ENCODE measurements at regions not wholly inside any gene's neighbourhood (a gene's known extent, or its start where the extent isn't known, plus 50 kb on each side); places are given as distances from the start of the nearest gene placed in this dataset.
"Not testable (repeated sequence)": the region's sequence is repeated elsewhere in the genome, so short reads cannot be mapped to it uniquely, and the experiment has no call there.

GRCh38 chr7:97234494-97234893 lies 117.0 kb downstream of the SDHAF3 start:
- DNase-seq = not testable (repeated sequence)

- DNase-seq = no peak
Measured at GRCh38 chr7:97246317-97246716, 128.8 kb downstream of the SDHAF3 start.

DNA sequence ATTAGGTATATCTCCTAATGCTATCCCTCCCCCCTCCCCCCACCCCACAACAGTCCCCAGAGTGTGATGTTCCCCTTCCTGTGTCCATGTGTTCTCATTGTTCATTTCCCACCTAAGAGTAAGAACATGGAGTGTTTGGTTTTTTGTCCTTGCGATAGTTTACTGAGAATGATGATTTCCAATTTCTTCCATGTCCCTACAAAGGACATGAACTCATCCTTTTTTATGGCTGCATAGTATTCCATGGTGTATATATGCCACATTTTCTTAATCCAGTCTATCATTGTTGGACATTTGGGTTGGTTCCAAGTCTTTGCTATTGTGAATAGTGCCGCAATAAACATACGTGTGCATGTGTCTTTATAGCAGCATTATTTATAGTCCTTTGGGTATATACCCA lies 140.7 kb downstream of the SDHAF3 start:
- not testable (repeated sequence) for DNase-seq

DNA sequence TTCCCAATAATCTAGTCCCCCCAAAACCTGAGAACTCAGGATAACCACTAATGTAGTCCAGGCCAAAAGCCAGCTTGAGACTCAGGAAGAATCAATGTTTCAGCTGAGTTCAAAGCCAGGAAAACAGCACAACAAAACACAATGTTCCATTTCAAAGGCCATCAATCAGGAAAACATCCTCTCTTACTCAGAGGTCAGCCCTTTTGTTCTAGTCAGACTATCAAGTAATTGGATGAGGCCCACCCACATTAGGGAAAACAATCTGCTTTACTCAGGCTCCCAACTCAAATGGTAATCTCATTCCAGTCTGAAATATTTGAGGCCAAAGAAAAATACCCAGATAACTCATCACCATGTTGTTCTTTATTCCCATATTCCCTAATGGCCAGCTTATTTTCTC lies 152.2 kb downstream of the SDHAF3 start:
- DNase-seq = no peak

DNA sequence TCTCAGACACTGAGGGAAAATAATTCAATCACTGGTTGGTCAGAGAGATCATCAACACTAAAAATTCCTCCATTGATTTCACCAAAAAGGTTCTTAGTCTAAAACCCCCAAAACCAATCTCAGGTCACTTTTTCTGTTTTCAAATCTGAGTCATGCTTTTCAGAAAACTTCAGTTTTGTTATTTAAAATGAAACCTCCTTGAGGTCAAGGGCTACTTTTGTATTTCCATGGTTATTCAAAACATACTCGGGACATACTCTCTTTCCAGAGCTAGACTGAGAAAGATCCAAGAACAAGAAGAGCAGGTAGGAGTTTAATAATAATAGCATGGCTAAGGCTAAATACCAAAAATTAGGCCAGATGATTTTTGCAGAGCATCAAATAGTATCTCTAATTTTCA lies 152.8 kb downstream of the SDHAF3 start:
- no peak for DNase-seq

DNA sequence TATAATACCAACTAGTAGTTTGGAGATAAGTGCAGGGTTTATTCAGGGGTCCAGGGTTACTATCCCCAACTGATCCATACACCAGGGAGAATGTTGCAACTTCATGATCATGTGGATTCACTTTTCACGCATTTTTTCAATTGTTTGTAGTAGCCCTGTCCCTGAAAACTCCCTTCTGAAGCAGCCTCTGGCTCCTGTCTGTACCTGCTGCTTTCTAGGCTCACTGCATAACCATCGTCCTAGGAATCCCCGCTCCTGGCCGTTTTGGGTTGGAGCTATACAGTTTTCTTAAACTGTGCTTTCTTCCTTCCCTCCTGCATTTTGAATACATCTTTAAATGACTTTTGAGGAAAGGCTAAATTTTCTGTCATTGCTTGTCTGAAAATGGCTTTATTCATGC lies 154.1 kb downstream of the SDHAF3 start:
- DNase-seq = no peak

DNA sequence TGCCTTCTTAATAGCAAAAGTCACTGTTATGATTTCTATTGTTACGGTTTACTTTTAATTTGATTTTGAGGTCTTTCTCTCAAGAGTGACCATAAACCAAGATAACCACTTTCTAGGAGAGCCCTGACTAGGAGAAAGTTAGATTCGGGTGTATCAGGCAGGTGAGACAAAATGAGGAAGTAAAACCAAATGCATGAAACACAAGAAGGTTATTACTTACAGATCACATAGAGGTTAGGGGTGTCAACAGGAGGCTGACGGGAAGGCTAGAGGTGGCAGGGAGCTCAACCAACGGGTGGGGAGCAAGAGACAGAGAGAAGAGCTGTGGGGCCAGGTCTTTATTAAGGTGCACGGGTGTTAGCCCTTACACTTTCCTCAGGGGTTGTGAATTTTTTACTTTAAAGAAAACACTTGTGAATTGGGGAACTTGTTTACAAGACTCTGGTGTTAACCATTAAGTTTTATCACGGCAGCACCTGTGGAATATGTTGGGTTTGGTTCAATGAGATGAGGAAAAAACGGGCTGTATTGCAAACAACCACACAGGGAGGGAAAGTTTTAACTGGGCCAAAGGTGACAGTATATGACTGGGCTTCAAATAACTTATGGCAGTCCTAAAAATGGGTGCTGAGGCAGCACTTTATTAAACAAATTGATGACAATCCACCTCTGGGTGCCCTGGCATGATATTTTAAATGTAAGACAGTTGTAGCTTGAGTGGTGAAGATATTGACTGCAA lies 154.9 kb downstream of the SDHAF3 start:
- no peak for DNase-seq

DNA sequence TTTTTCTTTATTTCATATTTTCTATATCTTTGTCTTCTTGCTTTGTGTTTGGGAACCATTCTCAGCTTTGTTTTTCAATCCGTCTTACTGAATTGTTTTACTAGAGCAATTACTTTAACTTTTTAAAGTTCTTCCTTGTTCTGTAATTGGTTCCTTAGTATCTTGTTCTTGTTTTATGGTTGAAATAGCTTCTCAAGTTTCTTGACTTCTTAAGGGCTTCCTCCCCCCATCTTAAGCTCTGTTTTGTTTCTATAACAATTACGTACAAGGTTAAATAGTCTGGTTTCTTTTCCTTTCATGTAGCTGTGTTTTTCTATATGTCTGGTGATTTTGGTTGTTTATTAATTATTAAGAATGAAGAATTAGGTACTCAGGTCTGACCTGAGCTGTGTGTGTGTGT lies 158.0 kb downstream of the SDHAF3 start:
- no peak for DNase-seq

GRCh38 chr7:97280950-97281349 lies 163.5 kb downstream of the SDHAF3 start:
- no peak for DNase-seq

GRCh38 chr7:97285348-97285747 lies 167.8 kb downstream of the SDHAF3 start:
- DNase-seq = no peak

DNA sequence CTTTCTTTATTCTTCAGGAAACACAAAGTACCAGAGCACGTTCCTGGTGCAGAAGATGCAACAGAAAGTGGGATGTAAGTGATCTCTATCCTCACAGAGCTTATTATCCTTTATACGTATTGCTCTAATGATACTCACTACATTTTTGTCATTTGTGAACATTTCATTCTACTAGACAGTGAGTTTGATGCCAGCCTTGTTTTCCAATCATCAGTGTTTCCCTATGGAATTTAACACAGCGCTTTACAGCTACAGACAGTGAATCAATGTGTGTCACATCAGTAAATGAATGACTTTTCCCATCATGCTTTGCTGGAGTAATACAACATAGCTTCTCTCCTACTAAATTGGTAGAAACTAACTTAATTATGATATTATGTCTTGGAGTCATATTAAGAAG lies 175.5 kb downstream of the SDHAF3 start:
- no peak for DNase-seq

DNA sequence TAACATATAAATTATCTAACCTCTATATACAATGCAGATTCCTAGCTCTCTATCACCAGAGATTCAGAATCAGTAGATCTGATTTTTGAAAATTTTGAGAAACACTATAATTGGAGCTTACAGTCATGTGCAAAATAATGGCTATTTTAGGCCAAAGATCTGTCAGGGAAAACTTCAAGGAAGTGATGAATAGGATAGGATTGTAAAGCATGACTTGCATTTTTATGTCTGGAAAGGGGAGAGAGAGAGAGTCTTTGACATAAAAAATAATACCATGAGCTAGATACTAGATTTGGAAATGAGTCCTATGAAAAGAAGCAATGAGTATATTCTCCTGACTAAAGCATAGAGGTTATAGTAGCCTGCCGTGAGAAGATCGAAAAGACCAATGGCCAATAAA lies 181.1 kb downstream of the SDHAF3 start:
- DNase-seq = no peak

DNA sequence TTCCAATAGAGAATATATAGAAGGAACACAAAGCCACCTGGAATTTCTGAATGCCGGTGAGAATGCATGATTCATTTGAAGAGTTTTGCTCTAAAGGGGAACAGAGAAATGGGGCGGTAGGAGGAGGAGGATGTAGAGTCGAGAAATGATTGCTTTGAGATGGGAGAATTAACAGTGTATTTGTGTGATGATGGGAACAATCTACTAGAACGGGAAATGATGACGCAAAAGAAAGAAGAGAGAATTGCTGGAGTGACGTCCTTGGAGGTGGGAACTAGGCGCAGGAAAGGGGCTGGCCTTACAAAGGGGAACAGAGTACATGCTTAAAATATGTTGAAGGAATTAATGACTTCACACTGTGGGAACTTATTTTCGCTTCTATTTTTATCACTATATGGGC lies 188.1 kb downstream of the SDHAF3 start:
- DNase-seq = no peak

- no peak for DNase-seq
Measured at GRCh38 chr7:97307521-97308108, 190.1 kb downstream of the SDHAF3 start.

DNA sequence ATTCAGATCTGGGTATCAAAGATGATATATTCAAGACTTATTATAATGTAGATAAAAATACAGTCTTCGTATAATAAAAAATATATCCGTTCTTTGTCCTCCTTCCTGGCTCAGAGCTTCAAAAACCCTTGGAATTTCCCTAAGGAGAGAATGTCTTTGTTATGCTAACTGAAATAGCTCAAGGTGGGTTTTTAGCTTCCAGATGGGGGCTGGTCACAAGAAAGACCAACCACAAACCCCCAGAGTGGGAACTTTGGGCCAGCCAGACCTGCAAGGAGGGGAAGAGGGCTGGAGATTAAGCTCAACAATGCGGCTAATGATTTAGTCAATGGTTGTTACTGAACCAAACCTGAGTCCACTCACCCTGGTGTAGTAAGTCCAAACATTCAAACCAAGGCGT lies 196.4 kb downstream of the SDHAF3 start:
- DNase-seq = no peak

GRCh38 chr7:97317575-97317974 lies 200.1 kb downstream of the SDHAF3 start:
- no peak for DNase-seq

DNA sequence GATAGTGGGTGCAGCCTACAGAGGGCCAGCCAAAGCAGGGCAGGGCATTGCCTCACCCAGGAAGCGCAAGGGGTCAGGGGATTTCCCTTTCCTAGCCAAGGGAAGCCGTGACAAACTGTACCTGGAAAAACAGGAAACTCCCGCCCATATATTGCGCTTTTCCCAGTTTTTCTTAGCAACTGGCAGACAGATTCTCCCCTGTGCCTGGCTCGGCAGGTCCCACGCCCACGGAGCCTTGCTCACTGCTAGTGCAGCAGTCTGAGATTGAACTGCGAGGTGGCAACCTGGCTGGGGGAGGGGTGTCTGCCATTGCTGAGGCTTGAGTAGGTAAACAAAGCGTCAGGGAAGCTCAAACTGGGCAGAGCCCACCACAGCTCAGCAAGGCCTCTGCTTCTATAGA lies 212.4 kb downstream of the SDHAF3 start:
- not testable (repeated sequence) for DNase-seq

- no peak for DNase-seq
Measured at GRCh38 chr7:97337849-97338248, 220.4 kb downstream of the SDHAF3 start.

GRCh38 chr7:97342512-97342911 lies 225.0 kb downstream of the SDHAF3 start:
- DNase-seq = no peak

DNA sequence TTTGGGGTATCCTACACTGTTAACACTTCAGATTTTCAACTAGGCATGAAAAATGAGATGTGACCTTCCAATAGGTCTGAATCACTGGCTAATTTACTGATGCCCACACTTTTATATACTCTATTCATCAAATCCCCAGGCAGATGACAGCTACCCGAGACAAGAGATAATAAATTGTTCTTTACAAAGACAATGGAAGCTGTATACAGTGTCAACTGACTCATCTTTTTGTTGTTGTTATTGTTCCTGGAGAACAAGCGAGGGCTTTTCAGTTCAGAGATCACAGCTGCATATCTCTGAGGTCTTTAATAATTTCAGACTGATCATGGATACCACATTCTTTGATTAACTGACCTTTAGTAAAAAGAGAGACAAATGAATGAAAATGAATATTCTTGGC lies 228.9 kb downstream of the SDHAF3 start:
- DNase-seq = no peak

DNA sequence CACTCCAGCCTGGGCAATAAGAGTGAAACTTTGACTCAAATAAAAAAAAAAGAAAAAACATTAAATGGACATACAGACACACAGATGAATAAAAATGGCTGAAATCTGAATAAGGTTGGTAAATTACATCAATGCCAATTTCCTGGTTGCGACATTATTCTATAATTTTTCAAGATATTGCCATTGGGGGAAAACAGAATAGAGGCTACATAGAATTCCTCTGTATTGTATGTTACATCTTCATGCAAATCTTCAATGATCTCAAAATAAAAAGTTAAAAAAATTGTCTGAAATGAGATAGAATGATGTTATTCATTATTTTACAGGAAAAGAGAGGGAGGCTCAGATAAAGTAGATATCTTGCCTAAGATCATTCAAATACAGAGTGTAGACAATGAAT lies 234.0 kb downstream of the SDHAF3 start:
- no peak for DNase-seq

- DNase-seq = no peak
Measured at GRCh38 chr7:97357459-97357858, 240.0 kb downstream of the SDHAF3 start.

DNA sequence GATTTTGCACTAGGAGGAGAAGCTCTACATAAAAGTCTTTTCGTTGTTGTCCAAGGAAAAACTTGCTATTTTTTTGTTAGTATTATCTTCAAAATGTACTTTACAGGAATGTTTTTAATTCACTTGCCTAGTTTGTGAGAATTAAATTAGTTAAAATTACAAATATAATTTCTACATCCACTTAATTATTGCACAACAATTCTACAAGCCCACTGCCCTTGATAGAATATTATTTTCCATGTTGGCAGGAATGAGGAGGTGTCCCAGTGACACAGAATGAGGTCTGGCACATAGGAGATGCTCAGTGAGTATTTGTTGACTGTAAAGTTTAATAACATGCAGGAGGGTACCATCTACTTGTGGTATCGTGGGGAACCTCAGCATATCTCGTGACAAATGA lies 255.4 kb downstream of the SDHAF3 start:
- DNase-seq = no peak

DNA sequence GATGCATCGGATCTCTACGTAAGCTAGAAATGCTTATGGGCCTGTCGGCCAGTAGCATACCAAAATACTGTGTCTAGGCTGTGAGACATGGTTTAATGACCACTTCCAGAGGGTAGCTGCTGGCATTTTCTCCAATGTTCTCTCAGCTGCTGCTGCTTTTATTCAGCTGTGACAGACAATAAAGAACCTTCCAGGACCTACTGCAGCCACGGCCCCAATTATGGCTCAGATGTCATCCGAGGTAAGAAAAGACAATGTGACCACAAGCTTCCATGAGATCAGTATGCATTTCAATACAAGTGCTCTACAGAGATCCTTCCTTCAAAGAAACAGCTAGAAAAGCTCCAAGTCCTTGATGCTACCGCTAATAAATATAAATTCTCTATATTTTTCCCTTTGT lies 256.2 kb downstream of the SDHAF3 start:
- DNase-seq = no peak

- DNase-seq = no peak
Measured at GRCh38 chr7:97377713-97378112, 260.2 kb downstream of the SDHAF3 start.

Measured in CD4-positive, alpha-beta T cell treated with Interleukin-12 subunit alpha and Interleukin-12 subunit beta, for 1 hour (primary cell).